CD4-positive, alpha-beta T cell treated with Interferon gamma for 1 hour (primary cell): ENCODE measurements at regions not wholly inside any gene's neighbourhood (a gene's known extent, or its start where the extent isn't known, plus 50 kb on each side); places are given as distances from the start of the nearest gene placed in this dataset.
"Not testable (repeated sequence)": the region's sequence is repeated elsewhere in the genome, so short reads cannot be mapped to it uniquely, and the experiment has no call there.

Experiments used
- DNase-seq: peaks from one replicate; pipeline ENCODE4 v3.0.0-alpha.2; 2020

DNA sequence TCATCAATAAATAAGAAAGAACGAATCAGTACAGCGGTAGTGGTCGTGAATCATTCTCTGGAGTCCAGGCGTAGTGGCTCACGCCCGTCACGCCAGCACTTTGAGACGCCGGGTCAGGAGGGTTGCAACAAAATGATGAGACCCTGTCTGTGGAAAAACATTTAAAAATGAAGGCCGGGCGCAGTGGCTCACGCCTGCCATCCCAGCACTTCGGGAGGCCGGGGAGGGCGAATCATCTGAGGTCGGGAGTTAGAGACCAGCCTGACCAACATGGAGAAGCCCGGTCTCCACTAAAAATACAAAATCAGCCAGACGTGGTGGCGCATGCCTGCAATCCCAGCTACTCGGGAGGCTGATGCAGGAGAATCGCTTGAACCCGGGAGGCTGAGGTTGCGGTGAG is 111.8 kb upstream of the ANKRD30BL start:
- DNase-seq = not testable (repeated sequence)

DNA sequence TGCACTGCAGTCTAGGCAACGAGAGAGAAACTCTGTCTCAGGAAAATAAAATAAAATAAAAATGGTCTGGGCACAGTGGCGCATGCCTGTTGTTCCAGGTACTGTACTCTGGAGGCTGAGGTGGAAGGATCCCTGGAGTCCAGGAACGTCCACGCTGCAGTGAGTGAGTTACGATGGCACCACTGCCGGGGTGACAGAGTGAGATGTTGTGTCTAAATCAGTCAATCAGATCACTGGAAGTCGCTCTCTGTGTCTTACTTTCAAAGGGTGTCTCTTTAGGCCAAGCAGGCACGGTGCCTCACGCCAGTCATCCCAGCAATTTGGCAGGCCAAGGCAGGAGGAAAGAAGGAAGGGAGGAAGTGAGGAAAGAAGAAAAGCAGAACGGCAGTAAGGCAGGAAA is 112.2 kb upstream of the ANKRD30BL start:
- no peak for DNase-seq

DNA sequence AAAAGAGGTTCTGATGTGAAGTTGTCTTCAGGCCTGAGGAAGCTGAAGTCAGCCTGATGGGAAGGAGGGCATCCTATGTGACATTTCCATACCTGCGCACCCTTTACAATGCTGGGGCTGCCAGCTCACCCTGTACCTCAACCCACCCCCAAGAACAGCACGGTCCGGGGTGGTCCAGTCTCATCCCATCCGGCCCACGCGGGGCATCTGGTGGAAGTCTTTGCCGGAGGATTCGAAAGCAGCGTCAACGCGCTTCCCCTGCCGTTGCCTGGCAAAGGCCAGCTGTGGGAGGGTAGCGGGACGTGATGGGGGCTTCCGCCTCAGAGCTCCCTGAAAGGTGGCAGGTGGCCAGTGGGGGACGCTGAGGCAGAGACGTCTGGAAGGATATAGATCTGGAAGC is 113.6 kb upstream of the ANKRD30BL start:
- no peak for DNase-seq

DNA sequence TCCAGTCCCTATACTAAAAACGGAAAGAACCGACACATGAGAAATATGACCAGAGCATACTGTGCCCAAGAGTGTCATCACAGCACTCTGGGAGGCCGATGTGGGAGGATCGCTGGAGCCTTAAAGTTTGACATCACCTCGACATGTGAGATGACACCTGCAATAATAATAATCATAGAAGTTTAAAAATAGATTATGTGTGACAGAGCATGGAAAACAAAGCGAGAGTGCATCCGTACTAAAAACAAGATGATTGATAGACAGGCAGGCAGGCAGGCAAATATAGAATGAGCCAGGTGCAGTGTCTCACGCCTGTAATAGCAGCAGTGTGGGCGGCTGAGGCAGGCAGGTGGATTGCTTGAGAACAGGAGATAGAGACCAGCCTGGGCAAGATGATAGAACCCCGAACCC is 114.8 kb upstream of the ANKRD30BL start:
- DNase-seq = no peak

DNA sequence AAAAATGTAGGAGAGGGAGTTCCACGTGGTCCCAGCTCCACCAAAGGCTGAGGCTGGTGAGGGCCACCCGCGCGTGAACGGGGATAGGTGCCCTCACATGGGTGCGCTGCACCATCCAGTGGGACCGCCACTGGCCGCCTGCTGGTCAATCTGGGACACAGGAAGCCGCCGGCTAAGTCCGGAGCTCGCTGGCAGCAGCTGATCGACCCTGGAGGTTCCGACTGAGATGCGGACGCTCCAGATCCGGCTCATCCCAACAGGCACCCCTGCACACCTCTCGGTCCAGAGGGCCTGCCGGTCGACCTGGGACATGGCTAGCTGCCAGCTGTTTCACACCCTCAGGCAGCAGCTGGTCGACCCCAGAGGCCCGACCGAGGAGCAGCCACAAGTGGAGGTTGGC is 116.5 kb upstream of the ANKRD30BL start:
- DNase-seq = no peak

DNA sequence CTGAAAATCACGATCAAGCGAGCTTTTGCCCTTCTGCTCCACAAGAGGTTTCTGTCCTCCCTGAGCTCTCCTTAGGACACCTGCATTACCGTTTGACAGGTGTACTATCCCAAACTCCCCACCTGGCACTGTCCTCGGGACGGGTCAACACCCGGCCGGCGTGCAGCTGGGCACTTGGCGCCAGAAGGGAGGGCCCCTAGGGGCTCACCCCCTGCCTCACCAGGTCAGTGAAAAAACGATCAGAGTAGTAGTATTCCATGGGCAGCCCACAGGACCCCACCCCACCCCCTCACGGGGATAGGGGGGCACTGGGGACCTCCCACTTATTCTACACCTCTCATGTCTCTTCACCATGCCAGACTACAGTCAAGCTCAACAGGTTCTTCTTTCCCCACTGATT is 117.6 kb upstream of the ANKRD30BL start:
- DNase-seq = no peak

DNA sequence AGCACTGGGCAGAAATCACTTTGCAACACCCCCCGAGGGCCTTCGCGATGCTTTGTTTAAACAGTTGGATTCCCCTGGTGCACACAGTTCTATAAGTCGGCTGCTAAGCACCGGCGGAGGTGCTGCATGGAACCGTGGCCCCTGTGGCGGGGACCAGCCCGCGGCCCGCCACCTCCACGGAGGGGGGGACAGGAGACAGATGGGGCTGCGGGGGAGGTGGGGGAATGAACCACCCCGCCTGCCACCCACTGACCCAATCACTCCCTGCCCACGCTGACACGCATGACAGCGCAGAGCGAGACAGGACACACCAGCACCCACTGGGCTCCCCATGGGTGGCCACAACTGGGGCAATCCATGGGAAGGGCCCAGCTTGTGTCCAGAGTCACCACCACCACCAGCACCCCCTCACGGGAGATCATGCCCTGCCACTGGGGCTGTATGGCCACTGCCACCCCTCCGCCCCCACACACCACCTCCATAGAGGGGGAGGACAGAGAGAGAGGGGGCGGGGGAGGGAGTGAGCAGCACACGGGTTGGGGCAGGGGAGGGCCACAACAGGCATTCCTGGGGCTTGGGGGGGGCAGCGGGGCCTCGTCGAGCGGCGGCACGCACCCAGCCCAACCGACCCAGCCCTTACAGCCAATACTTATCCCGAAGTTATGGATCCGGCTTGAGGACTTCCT is 118.3 kb upstream of the ANKRD30BL start:
- no peak for DNase-seq

DNA sequence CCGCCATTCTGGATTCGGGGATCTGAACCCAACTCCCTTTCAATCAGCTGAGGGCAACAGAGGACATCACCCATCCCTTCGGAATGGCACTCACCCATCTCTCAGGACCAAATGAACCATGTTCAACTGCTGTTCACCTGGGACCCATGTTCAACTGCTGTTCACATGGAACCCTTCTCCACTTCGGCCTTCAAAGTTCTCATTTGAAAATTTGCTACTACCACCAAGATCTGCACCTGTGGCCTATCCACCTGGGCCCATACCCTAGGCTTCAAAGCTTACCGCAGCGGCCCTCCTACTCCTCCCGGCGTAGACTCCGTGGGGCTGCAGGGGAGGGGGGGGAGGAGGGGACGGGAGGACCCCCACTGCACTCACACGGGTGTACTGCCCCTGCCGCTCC is 119.2 kb upstream of the ANKRD30BL start:
- no peak for DNase-seq

DNA sequence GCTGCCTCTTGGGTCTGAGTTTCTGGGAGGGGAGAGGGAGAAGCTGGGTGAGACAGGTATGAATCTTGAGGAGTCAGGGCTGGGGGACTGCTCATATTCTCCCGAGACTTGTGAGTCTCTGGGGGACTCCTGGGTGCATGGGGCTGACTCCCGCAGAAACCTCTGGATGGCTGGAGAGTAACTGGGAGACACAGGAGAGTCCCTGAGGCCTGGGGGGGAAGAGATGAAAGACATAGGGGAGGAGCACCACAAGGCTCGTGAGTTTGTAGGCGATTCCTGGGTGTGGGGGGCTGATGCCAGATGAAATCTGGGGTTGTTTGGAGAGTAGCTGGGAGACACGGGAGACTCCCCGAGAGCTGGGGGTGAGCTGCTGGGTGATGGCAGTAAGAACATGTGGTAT is 120.4 kb upstream of the ANKRD30BL start:
- DNase-seq = not testable (repeated sequence)

DNA sequence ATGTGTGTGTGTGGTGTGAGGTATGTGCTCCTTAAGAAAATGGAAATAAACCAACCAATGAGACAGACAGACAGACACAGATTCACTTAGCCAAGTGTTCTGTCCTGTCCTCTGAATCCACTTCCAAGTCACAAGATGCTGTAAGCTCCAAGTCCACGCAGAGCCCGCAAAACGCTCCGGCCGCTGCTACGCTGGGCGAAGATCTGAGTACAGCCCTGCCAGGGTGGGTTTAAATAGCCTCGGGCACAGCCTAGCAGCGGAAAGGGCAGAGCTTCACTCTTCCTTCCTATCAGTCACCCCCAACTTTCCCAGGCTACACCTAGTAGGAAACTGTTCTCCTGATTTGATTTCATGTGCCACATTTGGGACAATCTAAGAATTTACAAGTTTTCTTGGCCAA is 121.2 kb upstream of the ANKRD30BL start:
- no peak for DNase-seq

DNA sequence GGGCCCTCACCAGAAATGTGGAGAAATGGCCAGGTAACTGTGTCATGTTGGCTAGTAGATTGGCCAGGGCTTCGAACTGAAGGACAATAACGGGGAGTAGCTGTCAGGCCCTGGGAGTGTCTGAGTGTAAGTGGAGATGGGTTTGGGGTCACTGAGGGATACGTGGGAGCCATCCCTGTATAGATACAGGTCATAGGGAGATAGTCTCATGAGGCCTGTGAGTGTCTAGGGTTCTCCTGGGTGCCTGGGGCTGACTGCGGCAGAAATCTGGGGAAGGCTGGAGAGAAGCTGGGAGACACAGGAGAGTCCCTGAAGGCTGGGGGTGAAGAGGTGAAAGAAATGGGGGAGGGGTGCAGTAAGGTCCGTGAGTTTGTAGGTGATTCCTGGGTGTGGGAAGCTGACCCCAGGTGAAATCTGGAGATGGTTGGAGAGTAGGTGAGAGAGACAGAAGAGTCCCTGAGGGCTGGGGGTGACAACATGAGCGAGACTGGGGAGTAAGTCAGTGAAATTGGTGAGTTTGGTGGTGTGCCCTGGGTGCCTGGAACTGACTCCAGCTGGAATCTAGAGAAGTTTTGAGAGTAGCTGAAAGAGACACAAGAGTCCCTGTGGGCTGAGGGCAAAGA is 124.6 kb upstream of the ANKRD30BL start:
- not testable (repeated sequence) for DNase-seq

DNA sequence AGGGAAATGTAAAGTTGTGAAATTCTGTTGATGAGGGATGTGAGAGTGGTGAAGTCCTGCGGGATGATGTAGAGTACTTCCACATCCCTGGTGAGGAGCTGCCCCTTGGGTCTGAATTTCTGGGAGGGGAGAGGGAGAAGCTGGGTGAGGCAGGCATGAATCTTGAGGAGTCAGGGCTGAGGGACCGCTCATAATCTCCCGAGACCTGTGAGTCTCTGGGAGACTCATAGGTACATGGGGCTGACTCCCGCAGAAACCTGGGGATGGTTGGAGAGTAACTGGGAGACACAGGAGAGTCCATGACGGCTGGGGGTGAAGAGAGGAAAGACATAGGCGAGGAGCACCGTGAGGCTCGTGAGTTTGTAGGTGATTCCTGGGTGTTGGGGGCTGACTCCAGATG is 126.2 kb upstream of the ANKRD30BL start:
- DNase-seq = not testable (repeated sequence)

DNA sequence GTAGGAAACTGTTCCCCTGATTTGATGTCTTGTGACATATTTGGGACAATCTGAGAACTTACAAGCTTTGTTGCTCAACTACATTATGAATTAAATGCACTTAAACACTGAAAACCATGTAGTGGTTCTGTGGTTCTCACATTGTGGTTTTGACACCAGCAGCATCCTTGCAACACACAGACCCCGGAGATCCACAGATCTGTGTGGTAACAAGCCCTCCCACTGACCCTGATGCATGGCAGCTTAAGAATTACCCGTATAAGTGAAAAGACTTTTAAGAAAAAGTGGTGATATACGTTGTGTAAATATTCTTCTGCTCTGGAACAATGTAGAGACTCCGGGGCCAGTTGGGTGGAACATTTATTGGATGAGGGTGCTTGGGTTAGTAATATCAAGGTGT is 127.4 kb upstream of the ANKRD30BL start:
- DNase-seq = not testable (repeated sequence)

DNA sequence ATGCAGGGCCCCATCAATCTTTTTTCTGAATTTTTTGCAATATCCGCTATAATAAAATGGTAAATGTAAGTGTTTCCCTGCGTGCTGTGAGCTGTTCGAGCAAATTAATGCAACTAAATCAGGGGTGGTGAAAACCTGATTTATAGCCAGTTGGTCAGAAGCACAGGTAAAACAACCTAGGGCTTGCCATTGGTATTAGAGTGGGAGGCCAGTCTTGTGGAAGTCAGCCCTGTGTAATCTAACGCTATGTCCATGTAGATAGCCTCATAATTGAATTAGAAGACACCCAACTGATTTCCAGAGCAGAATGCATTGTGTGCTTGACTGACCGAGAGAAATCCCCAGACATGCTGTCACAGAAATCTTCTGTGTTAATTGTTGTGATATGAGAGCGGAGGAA is 126.8 kb upstream of the GPR39 start:
- not testable (repeated sequence) for DNase-seq

DNA sequence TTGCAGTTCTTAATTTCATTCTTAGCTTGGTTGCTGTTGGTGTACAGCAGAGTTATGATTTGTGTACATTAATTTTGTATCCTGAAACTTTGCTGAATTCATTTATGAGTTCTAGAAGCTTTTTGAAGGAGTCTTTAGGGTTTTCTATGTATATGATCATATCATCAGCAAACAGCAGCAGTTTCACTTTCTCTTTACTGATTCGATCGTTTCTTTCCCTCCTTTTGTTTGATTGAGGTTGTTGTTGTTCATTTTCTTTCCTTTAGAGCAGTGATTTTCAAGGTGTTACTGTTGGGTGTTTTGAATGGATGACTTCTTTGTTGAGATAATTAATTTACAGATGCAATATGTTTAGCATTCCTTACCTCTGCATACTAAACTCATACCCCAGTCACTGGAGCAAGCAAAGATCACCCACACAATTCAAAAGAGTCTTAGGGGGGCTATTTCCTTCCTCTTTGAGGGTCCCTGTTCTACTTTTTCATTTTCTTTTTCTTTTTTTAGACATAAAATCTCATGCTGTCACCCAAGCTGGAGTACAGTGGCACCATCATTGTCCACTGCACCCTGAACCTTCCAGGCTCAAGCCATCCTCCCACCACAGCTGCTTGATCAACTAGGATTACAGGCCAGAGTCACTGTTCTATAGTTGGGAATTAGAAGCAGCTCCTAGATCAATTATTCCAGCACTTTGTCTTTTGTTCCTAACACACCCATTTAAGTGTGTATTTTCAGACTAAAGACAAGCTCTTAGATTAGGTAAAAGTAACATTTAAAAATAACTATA is 115.8 kb upstream of the GPR39 start:
- not testable (repeated sequence) for DNase-seq

DNA sequence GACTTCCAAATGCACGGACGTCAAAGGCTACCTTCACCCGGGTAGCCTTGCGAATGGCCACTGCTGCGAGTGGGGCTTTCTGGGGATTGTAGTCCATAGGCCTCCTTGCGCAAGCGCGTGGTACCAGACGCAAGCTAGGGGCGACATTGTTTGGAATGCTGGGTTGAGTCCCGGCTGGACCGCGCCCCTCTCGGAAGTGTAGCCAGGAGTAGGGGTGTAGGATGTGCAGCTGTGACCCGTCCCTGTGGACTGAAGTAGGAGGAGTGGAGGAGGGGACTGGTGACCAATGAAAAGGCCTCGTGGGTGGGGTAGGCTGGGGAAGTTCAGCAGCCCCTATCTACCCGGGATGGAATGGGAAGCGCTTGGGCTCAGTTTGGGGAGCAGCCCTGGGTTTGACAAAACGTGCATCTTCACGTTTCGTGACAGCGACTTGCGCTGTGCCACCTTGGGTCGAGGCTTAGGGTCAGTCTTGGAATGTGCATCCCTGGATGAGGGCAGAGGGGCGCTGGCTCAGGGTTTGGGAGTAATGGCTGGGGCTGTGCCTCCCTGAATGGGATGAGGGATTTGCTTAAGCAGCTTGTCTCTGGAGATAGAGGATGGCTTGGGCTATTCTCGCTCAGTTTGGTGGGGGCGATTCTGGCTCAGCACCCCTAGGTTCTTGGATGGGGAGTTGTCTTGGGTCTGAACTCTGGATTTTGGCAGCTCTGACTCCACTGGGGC is 111.8 kb upstream of the GPR39 start:
- not testable (repeated sequence) for DNase-seq

DNA sequence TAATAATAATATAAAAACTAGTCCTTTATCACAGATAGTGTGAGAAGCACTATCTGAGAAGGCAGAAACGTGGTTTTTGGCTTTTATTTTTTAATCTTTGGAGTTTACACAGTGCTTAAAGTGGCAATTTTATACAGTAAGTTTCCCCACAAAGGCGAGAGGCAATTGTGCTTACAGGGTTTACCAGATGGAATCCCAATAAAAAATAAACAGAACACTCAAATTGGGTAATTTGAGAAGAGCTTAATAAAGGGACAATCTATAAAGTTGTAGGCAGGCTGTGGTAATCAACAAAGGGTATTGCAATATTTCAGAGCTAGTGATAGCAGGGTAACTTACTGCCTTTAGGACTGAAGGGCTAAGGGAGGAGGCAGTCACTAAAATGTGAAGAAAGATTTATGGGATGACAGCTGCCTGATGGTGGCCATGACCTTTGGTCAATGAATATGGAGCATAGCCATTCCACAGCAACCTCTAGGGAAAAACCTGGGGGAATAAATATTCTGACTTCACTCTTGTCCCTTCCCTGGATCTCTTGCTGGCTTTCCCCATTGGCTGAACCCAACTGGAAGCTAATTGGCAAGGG is 108.9 kb upstream of the GPR39 start:
- DNase-seq = not testable (repeated sequence)

DNA sequence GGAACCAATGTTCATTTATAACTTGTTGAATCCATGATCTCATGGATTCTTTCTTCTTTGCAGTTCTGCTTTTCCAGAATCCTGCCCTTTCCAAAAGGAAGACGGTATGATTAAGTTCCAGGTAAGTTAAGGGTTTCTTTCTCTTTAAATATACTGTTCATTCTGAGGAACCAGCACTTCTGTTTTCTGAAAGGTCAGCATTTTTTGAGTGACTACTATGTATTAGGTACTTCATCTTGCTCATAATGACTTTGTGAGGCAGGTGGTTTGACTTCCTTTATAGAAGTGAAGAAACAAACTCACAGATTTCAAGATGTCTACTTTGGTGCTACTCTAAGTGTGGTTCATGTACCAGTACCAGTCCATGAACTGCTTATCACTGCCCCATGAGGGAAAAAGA is 107.4 kb upstream of the GPR39 start:
- not testable (repeated sequence) for DNase-seq

DNA sequence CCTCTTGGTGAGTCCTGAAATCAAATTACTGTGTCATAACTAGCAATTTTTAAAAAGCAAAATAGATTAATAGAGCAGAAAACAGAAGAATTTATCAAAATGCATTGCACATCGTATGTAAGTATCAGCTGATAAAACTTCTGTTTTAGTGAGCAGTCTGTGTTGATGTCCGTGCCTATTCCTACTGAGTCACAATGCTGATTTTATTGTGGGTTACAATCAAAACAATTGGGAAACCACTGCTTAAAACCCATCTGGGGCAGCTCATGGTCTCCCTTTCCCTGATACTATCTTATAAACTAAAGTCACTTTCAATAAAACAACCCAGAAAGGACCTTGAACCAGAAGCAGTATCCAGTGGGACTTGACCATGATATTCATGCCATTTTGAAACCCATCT is 101.1 kb upstream of the GPR39 start:
- DNase-seq = not testable (repeated sequence)

DNA sequence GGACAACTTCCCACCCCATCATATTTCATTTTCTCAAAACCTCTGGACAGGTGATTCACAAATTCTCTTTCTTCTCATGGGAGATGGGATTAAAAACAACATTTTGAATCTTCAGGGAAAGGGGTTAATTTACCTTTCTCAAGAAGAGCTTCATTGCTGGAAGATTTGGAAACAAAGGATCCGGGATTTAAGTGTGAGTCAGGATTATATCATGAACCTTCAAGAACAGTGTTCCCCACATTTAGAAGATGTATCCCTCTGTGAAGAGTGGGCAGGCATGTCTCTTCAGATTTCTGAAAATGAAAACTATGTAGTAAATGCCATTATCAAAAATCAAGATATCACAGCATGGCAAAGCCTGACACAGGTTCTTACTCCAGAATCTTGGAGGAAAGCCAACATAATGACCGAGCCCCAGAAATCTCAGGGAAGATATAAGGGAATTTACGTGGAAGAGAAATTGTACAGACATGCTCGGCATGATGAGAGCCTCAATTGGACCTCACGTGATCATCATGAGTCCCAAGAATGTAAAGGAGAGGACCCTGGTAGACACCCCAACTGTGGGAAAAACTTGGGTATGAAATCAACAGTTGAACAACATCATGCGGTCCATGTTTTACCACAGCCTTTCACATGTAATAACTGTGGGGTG is 99.5 kb upstream of the GPR39 start:
- not testable (repeated sequence) for DNase-seq

DNA sequence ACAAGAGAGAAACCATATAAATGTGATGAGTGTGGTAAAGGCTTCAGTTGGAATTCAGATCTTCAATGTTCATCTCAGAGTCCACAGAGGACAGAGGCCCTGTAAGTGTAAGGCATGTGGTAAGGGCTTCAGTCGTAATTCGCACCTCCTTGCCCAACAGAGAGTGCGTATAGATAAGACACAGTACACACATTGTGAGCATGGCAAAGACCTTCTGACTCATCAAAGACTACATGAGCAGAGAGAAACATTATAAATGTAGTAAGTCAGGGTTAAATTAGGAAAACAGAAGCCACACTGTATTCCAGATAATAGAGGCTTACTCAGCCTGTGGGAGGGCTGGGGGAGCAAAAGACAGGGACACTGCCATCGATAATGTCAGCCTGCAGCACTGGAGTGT is 98.1 kb upstream of the GPR39 start:
- DNase-seq = not testable (repeated sequence)

DNA sequence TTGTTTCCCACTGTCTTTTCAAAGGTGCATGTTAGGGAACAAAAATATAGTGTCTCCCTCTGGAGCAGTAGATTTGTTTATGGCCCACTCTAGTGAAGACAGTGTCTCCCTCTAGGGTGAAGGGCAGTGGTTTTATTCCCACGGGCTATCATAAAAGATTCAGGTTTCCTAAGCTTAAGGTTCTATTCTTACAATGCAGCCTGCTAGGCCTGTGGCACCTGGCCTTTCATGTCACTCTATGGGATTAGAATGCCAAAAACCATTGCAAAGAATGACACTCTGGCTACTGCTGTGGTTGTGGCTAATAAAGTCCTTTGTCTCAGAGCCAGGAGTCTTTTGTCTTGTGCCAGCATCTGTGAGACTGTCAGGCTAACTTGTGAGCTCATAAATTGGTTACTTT is 92.6 kb upstream of the GPR39 start:
- not testable (repeated sequence) for DNase-seq
